GM19238 (cell line): ENCODE measurements at regions not wholly inside any gene's neighbourhood (a gene's known extent, or its start where the extent isn't known, plus 50 kb on each side); places are given as distances from the start of the nearest gene placed in this dataset.
"Not testable (repeated sequence)": the region's sequence is repeated elsewhere in the genome, so short reads cannot be mapped to it uniquely, and the experiment has no call there.

Experiments
- DNase-seq: peaks from one replicate; pipeline ENCODE4 v3.0.0; 2011; ENCODE audit warnings: low spot score; ENCODE audit not compliant: insufficient read length

DNA sequence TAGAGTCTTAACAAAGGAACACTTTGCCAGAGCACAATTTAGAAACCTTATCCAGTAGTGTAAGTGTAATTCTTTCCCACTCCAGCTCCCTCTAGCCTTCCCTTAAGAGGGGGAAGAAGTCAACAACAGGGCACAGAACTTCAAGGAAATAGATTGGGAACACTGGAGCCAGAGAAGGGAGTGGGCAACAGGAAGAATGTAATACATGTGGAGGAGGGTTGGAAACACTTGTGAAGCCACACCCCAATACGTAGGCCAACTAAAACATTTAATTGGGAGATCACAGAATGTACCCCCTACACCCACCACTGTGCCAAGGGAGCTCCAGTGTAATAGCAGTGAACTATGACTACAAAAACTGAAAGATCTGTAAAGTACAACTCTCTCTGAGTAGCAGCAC, 735.7 kb upstream of the HS3ST5 start:
- no peak for DNase-seq

- no peak for DNase-seq
Measured at GRCh38 chr6:115071962-115072361, 729.1 kb upstream of the HS3ST5 start.

GRCh38 chr6:115067690-115068447, 725.0 kb upstream of the HS3ST5 start:
- no peak for DNase-seq

DNA sequence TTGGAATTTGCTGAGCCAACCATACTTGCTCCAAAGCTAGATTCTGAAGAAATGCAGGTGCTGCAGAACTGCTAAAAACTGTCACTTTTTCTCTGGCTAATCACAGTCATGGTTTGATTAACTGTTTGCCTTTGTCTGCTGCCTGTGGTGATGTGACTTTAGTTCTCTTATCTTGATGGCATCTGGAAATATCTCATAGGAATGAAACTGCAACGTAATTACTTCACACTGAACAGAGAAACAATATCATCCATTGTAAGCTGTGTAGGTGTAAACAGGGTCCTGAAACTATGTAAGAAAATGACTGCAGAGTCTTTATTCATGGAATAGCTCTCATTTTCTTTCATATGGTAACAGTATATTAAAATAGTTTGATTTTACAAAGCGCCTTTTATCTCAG, 721.9 kb upstream of the HS3ST5 start:
- no peak for DNase-seq

- DNase-seq: no peak
Measured at GRCh38 chr6:115060581-115060980, 717.8 kb upstream of the HS3ST5 start.

DNA sequence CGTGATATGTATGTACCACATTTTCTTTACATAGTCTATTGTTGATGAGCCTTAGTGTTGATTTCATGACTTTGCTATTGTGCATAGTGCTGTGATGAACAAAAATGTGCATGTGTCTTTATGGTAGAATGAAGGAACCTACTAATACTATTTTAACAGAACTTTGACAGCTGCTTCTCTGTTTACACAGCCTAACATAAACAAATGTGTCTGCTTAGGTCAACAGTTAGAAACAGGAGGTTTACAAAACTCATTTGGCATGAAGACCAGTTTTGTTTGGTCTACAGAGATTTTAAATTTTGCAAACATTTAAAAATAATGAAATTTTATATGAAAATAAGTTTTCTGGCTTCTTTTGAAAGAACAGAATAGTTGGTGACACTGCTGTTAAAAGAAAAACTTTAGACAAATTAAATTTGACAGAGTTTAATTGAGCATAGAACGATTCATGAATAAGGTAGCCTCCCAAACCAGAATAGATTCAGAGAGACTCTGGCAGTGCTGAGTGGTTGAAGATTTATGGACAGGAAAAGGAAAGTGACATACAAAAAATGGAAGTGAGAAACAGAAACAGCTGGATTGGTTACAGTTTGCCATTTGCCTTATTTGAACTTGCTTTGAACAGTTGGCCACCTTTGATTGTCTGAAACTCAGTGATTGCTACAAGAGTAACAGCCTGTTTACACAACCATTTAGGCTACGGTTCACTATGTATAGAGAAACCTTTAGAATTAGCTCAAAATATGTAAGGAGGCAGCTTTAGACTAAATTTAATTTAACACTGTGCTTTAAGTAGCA, 715.8 kb upstream of the HS3ST5 start:
- no peak for DNase-seq

- DNase-seq: no peak
Measured at GRCh38 chr6:115055579-115055978, 712.8 kb upstream of the HS3ST5 start.

- DNase-seq: not testable (repeated sequence)
Measured at GRCh38 chr6:115054242-115054641, 711.4 kb upstream of the HS3ST5 start.

DNA sequence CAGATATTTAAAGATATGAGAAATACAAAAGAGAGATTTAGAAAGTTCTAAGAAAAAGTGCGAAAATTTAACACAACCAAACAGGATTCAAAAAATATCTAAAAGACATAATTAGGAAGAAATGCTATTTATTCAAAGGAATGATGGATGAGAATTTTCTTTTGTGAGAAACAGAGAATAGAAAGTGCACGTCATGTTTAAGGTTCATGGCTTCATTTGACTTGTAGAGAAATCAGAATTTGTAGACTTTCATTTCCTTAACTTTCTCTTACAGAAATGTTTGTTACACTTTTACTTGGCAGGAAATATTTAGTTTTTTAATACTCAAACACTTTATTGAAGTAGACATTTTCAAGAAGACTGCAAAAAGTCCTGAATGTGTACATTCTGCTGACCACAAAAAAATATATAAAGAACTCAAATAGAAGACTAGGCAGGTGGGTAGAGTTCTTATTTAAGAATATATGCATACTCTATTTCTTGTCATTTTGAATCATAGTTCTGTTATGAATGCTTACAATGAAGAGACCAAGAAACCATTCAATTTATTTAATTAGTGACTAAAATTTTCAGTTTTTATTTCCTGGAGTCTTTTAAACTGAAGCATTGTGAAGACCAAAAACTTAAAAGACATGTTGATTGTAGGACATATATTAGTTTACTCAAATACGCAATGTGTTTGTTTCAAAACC, 710.5 kb upstream of the HS3ST5 start:
- no peak for DNase-seq

DNA sequence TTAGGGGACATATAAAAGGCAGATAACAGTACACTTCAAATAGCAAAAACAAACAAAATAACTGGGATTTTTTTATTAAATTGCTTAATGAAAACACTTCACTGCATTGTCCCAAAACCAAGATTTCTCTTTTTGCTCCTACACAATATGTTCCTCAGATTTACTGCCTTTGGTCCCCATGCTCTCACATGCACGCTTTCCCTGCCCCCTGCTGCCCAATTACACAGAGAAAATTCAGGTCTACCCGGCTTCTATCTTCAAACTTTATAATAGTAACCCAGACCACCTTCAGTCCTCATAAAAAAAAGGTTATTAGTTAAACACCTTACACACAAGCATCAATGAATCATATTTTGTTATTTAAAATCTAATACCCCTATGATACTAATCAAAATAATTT, 673.8 kb upstream of the HS3ST5 start:
- DNase-seq: no peak

DNA sequence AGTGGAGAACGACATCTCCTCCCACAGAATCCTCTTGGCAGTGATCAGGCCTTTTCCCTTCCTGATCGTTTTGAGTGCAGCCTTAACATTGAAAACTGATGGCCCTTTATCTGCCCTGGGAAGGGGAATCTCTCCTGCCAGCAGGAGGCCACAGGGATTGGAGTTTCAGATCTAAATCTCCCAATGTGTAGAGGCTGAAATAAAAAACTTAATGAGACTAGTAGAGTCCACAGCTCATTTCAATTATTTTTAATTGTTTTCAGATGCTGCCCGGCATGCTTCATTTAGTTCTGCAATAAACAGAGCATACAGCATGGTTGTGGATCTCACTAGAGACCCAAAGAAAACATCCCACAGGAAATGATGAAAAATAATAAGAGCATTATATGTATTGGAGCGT, 662.2 kb upstream of the HS3ST5 start:
- DNase-seq: no peak

DNA sequence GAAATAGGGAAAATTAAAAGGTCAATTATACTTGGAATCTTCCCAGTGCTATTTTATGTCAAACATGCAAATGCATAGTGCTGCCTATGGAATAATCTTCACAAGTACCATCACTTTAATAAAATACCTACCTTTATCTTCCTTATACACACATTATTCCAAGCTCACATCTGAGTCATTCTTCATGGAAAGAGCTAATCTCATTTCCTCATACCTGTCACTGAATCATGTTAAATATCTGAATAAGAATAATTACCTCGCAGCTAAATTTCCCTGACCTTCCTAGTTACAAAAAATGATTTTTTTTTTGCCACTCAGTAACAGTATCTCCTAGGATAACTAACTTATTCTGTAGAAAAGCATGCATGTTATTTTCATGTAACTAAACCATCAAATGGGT, 661.4 kb upstream of the HS3ST5 start:
- DNase-seq: no peak

DNA sequence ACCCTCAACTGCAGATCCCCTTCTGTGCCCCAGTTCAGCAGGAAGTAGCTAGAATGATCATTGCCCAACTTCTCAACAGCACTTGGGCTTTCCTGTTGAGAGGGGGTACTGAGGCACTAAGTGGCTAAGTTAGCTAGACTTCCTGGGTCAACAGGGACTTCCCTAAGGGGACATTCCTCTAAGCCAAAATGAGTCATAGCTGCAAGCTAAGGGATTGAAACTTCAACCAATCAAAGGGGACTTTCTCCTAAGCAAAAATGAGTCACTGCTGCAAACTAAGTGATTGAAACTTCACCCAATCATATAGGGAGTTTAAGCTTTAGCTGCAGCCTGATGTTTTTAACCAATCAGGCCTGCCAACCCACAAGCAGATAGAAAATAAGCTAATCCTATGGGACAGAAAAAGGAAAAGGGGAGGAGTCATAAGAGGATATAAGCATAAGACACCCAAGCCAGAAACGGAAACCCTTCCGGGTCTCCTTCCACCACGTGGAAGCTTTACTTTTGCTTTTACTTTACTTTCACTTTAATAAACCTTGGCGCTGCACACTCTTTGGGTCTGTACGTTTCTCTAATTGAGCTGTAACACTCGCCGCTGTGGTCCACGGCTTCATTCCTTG, 659.0 kb upstream of the HS3ST5 start:
- no peak for DNase-seq

DNA sequence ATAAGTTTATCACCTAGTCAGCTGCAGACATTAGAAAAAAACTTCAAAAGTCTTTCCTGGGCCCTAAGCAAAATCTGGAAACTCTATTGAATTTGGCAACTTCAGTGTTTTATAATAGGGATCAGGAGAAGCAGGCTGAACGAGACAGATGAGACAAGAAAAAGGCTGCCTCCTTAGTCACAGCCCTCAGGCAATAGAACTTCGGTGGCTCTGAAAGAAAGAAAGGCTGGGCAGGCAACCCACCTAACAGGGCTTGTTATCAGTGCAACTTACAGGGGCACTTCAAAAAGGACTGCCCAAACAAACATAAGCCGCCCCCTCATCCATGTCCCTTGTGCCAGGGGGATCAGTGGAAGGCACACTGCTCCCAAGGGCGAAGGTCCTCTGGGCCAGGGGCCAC, 657.9 kb upstream of the HS3ST5 start:
- DNase-seq: no peak

- DNase-seq: no peak
Measured at GRCh38 chr6:114998492-114998891, 655.7 kb upstream of the HS3ST5 start.

DNA sequence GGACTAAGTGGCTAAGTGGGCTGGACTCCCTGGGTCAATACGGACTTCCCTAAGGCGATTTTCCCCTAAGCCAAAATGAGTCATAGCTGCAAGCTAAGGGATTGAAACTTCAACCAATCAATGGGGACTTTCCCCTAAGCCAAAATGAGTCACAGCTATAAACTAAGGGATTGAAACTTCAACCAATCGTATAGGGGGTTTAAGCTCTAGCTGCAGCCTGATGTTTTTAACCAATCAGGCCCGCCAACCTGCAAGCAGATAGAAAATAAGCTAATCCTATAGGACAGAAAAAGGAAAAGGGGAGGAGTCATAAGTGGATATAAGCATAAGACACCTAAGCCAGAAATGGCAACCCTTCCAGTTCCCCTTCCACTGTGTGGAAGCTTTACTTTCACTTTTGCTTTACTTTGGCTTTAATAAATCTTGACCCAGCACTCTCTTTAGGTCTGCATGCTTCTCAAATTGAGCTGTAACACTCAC, 655.0 kb upstream of the HS3ST5 start:
- no peak for DNase-seq

GRCh38 chr6:114995526-114995925, 652.7 kb upstream of the HS3ST5 start:
- DNase-seq: no peak

DNA sequence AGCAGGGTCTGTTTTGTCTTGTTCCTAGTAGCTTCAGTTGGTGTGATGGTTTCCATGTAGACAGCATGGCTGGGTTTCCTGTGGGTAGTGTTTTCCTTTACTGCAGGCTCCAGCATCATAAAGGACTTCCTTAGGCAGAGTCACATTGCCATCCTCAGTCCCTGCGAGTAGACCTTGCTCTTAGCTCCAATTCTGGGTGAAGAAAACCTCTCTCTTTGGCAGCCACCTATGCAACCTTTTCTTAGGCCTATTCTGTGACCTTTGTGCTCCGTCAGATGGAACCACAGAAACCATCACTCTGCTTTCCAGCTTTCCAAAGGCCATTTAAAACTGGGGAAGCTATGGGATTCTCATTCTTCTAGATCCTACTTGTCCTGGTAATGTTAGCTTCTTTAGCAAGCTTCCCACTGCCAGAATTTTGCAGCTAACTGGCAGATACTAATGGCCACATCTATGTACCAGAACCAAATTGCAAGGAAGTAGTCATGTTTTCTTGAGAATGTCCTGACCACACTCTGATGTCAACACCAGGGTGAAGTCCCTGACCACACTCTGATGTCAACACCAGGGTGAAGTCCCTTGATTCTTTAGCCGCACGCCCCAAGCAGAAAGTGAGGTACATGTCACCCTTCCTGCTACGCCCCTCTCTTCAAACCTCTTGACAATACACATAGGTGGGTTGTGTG, 646.6 kb upstream of the HS3ST5 start:
- DNase-seq: no peak

GRCh38 chr6:114987281-114987680, 644.5 kb upstream of the HS3ST5 start:
- DNase-seq: no peak

DNA sequence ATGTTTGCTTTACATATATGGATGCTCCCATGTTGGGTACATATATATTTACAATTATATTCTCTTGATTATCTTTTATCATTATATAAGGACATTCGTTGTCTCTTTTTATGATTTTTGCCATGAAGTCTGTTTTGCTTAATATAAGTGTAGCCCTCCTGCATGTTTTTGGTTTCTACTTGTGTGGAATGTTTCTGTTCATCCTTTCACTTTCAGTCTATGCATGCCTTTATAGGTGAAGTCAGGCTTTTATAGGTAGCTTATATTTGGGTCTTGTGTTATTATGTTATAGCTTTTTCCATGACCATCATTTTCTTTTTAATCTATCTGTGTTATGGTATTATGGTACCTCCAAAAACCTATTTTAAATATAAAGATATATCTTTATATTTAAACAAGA, 612.5 kb upstream of the HS3ST5 start:
- DNase-seq: no peak

- no peak for DNase-seq
Measured at GRCh38 chr6:114952229-114952628, 609.4 kb upstream of the HS3ST5 start.
